ENCODE measurements at regions not wholly inside any gene's neighbourhood (a gene's known extent, or its start where the extent isn't known, plus 50 kb on each side); places are given as distances from the start of the nearest gene placed in this dataset.

GRCh38 chr10:130416334-130417150, 280.4 kb downstream of the GLRX3 start:
- no peaks in the 10 kb centered on the region for H3K4me1 Mint-ChIP-seq (ENCODE audit: insufficient read depth, unreplicated experiment)
- ChIA-PET POLR2A (no interaction called here), CTCF (interaction anchor here (0.7 to 1.0 kb wide), 2 partner anchors 10 to 1795 kb away, joined by 4 to 5 read pairs; no protein-coding TSS in a partner anchor)
- BruUV-seq (replicated peaks): no TSS peak
- no peak overlapping the region for H3K27ac Mint-ChIP-seq (ENCODE audit: low read depth, unreplicated experiment)
- H3K27me3 Mint-ChIP-seq (ENCODE audit: insufficient read depth, unreplicated experiment): peaks cover 14% of the 10 kb centered on the region
- no peak overlapping the region for H3K4me3 Mint-ChIP-seq (ENCODE audit: unreplicated experiment)
- no peak for DNase-seq (ENCODE audit: unreplicated experiment)
- TF ChIP-seq, protein P1, sequence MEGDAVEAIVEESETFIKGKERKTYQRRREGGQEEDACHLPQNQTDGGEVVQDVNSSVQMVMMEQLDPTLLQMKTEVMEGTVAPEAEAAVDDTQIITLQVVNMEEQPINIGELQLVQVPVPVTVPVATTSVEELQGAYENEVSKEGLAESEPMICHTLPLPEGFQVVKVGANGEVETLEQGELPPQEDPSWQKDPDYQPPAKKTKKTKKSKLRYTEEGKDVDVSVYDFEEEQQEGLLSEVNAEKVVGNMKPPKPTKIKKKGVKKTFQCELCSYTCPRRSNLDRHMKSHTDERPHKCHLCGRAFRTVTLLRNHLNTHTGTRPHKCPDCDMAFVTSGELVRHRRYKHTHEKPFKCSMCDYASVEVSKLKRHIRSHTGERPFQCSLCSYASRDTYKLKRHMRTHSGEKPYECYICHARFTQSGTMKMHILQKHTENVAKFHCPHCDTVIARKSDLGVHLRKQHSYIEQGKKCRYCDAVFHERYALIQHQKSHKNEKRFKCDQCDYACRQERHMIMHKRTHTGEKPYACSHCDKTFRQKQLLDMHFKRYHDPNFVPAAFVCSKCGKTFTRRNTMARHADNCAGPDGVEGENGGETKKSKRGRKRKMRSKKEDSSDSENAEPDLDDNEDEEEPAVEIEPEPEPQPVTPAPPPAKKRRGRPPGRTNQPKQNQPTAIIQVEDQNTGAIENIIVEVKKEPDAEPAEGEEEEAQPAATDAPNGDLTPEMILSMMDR (IDR thresholded peaks at IDR 0.05; ENCODE audit: unreplicated experiment): no peak
- intact Hi-C loops (cut with micrococcal nuclease): no loop called here
- peaks cover 16% of the 10 kb centered on the region for H3K9me3 Mint-ChIP-seq (ENCODE audit: unreplicated experiment)
- H3K36me3 Mint-ChIP-seq (ENCODE audit: insufficient read depth, unreplicated experiment): no peaks in the 10 kb centered on the region

DNA sequence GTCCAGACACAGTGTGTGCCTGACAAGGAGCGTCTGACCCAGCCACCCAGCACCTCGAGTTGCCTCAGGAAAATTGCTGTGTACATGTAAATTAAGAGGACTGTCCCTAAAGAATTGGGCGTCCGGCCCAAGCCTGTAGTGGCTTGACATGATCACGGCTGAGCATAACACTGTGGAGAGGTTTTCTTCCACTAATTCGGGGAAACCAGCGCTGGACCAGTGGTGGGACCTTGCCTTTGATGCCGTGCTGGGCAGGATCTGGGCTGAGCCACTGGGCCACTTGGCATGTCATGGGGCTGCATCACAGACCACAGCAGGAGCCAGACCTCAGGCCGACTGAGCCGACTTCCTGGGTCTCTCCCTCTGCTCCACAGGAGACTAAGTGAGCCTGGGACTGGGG, 282.5 kb downstream of the GLRX3 start:
- Mint-ChIP-seq H3K9me3 (ENCODE audit: unreplicated experiment) (peaks cover 36% of the 10 kb centered on the region), H3K36me3 (ENCODE audit: insufficient read depth, unreplicated experiment) (no peaks in the 10 kb centered on the region), H3K4me1 (ENCODE audit: insufficient read depth, unreplicated experiment) (no peaks in the 10 kb centered on the region), H3K27me3 (ENCODE audit: insufficient read depth, unreplicated experiment) (peaks cover 14% of the 10 kb centered on the region), H3K27ac (ENCODE audit: low read depth, unreplicated experiment) (no peak overlapping the region), H3K4me3 (ENCODE audit: unreplicated experiment) (no peak overlapping the region)
- intact Hi-C loops (cut with micrococcal nuclease): no loop called here
- BruUV-seq (replicated peaks): no TSS peak
- DNase-seq (ENCODE audit: unreplicated experiment): no peak
- TF ChIP-seq, protein P1 (IDR thresholded peaks at IDR 0.05; ENCODE audit: unreplicated experiment): no peak
- POLR2A ChIA-PET: no interaction called here
- CTCF ChIA-PET: no interaction called here

DNA sequence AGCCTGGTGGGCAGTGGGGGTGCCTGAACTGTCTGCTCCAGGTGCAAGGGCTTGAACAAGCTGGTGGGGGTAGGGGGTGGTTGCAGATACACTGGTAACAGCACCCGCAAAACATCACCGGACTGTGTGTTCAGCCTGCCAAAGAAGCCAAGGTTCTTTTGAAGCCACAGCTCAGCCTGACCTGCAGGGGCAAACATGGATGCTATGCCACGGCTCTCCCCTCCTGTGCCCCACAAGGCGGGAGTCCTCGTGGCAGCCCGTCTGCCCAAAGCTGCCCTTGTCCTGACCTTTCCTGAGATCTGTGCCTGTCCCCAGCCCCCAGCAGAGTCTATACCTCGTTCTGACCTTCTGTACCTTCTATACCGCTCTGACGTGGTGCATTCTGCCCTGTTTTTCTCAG, 285.7 kb downstream of the GLRX3 start:
- Mint-ChIP-seq H3K27me3 (ENCODE audit: insufficient read depth, unreplicated experiment) (peaks cover 3% of the 10 kb centered on the region), H3K9me3 (ENCODE audit: unreplicated experiment) (peaks cover 24% of the 10 kb centered on the region), H3K27ac (ENCODE audit: low read depth, unreplicated experiment) (no peak overlapping the region), H3K36me3 (ENCODE audit: insufficient read depth, unreplicated experiment) (no peaks in the 10 kb centered on the region), H3K4me3 (ENCODE audit: unreplicated experiment) (no peak overlapping the region), H3K4me1 (ENCODE audit: insufficient read depth, unreplicated experiment) (no peaks in the 10 kb centered on the region)
- ChIA-PET POLR2A (no interaction called here), CTCF (no interaction called here)
- intact Hi-C loops (cut with micrococcal nuclease): no loop called here
- DNase-seq (ENCODE audit: unreplicated experiment): no peak
- TF ChIP-seq, protein P1 (IDR thresholded peaks at IDR 0.05; ENCODE audit: unreplicated experiment): no peak
- no TSS peak for BruUV-seq (replicated peaks)

DNA sequence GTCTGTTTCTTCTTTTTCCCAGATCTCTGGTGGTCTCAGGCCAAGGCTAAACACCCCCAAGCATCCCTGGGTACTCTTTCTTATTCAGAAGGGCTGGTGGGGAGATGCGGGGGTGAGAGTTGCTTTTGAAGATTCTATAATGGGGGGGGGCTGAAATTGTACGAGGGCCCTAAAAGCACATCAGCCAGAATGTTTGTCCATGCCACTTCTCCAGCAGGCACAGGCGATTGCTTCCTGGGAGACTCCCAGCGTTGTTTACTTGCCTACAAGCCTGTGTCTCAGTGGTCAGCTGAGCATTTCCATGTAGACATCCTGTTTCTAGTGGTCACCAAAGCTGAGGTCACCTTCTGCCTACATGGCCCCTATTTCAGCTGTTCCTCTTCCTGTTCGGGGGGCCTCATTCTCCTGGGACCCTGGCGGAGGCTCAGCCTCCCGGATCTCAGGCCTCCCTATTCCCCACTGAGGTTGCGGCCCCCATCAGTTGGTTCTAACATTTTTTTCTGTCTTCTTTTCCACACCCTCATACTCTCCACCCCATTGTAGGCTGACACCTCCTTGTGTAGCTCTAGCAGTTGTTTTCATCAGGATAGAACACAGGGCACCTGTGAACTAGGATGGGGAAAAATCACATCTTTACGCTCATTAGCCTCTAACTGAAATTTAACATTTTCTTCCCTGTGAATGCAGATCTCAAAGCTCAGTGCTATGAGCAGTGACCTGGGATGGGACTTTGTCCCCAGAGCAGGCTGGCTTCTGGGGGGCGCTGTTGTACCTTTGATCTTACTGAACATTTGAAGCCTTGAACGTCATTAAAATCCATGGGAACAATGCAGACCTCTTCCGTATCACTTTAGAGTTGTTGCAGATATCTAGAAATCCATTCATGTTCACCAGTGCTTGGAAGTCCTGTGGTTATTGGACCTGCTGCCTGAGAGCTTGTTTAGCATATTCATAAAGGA, 286.5 kb downstream of the GLRX3 start:
- no peak for DNase-seq (ENCODE audit: unreplicated experiment)
- no peaks in the 10 kb centered on the region for H3K4me1 Mint-ChIP-seq (ENCODE audit: insufficient read depth, unreplicated experiment)
- H3K36me3 Mint-ChIP-seq (ENCODE audit: insufficient read depth, unreplicated experiment): no peaks in the 10 kb centered on the region
- peaks cover 22% of the 10 kb centered on the region for H3K9me3 Mint-ChIP-seq (ENCODE audit: unreplicated experiment)
- POLR2A ChIA-PET: no interaction called here
- intact Hi-C loops (cut with micrococcal nuclease): no loop called here
- no TSS peak for BruUV-seq (replicated peaks)
- CTCF ChIA-PET: no interaction called here
- no peaks in the 10 kb centered on the region for H3K27me3 Mint-ChIP-seq (ENCODE audit: insufficient read depth, unreplicated experiment)
- TF ChIP-seq, protein P1 (IDR thresholded peaks at IDR 0.05; ENCODE audit: unreplicated experiment): no peak
- no peak overlapping the region for H3K4me3 Mint-ChIP-seq (ENCODE audit: unreplicated experiment)
- no peak overlapping the region for H3K27ac Mint-ChIP-seq (ENCODE audit: low read depth, unreplicated experiment)

All from MCF 10A (cell line).